ENCODE measurements at regions not wholly inside any gene's neighbourhood (a gene's known extent, or its start where the extent isn't known, plus 50 kb on each side); places are given as distances from the start of the nearest gene placed in this dataset.

DNA sequence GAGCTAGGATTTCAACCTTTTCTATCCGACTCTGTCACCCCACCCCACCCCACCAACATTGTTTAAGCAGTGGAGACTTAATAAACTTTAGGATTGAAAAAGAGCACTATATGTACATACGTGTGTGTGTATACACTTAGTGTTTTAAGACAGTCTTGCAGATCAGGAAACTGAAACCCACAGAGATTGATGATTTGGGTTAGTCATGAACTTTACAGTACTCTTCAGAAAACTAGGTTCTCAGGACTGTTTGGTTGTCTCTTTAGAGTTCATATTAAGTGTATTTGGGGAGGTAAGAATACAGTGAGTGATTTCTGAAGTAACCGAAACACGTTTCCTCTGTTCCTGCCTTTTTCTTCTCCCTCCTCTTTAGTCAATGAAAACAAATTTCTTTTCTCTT is 1043.1 kb downstream of the TLE1 start:
- TF ChIP-seq, protein P1, sequence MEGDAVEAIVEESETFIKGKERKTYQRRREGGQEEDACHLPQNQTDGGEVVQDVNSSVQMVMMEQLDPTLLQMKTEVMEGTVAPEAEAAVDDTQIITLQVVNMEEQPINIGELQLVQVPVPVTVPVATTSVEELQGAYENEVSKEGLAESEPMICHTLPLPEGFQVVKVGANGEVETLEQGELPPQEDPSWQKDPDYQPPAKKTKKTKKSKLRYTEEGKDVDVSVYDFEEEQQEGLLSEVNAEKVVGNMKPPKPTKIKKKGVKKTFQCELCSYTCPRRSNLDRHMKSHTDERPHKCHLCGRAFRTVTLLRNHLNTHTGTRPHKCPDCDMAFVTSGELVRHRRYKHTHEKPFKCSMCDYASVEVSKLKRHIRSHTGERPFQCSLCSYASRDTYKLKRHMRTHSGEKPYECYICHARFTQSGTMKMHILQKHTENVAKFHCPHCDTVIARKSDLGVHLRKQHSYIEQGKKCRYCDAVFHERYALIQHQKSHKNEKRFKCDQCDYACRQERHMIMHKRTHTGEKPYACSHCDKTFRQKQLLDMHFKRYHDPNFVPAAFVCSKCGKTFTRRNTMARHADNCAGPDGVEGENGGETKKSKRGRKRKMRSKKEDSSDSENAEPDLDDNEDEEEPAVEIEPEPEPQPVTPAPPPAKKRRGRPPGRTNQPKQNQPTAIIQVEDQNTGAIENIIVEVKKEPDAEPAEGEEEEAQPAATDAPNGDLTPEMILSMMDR (IDR thresholded peaks at IDR 0.05): no peak
- no peak for TF ChIP-seq POLR2A (IDR thresholded peaks at IDR 0.05)

Data from body of pancreas (tissue), 4 donors.